GM21737 (cell line): ENCODE measurements at regions not wholly inside any gene's neighbourhood (a gene's known extent, or its start where the extent isn't known, plus 50 kb on each side); places are given as distances from the start of the nearest gene placed in this dataset.
"Not testable (repeated sequence)": the region's sequence is repeated elsewhere in the genome, so short reads cannot be mapped to it uniquely, and the experiment has no call there.

ENCODE experiments used
- ATAC-seq: cut with Tn5 transposase; IDR thresholded peaks from one replicate; pipeline ENCODE4 v1.9.1; 2021; ENCODE audit warnings: mild to moderate bottlenecking, moderate library complexity; ENCODE audit not compliant: unreplicated experiment

GRCh38 chr1:194776657-194777056 is 1590.2 kb upstream of the B3GALT2 start:
- no peak for ATAC-seq

- ATAC-seq, result no peak
Measured at GRCh38 chr1:194774535-194774934, 1588.1 kb upstream of the B3GALT2 start.

- ATAC-seq, result no peak
Measured at GRCh38 chr1:194755241-194755994, 1569.0 kb upstream of the B3GALT2 start.

DNA sequence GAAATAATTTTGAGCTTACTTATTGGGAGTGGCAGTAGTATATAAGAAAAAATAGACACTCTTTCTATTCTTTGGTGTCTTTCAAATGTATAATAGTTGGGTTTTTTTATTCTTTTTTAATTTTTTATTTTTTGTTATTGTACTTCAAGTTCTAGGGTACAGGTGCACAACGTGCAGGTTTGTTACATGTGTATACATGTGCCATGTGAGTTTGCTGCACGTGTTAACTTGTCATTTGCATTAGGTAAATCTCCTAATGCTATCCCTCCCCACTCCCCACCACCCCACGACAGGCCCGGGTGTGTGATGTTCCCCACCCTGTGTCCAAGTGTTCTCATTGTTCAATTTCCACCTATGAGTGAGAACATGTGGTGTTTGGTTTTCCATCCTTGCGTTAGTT is 1552.4 kb upstream of the B3GALT2 start:
- ATAC-seq, result not testable (repeated sequence)

DNA sequence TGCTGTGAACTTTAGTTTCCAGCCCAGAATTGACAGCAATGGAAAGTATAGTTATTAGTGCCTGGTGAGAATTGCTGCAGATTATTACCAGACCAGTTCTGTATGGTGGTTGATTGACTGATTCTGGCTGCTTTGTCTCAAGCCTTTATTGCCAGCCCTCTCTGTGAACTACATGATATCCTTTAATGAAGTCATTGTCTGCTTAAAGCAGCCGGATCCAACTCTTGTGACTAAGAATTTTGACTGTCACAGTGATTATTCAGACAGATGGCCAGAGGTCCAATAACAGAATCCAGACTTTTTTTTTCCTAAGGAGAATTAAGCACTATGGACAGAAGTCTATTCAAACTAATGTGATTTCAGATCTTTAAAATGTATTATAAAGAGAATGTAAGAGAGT is 1548.6 kb upstream of the B3GALT2 start:
- no peak for ATAC-seq

GRCh38 chr1:194731025-194731424 is 1544.6 kb upstream of the B3GALT2 start:
- no peak for ATAC-seq

GRCh38 chr1:194730304-194730703 is 1543.9 kb upstream of the B3GALT2 start:
- ATAC-seq, result no peak

DNA sequence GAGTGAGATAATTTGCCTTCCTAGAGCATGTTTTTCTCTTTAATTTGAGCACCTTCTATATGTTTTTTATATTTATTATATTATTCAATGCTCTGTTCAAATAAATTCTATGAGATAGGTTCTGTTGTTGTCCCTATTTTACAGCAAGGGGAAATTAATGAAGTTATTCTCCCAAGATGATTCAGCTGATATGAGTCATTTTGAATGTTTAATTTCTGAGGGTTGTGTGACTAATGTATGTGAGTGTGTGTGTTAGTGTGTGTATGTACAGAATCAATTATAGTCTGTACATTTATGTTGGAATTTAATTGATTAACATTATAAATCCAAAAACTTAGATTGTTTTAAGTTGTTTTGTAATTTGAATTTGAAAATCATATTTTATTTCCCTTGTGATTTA is 1536.7 kb upstream of the B3GALT2 start:
- no peak for ATAC-seq

- no peak for ATAC-seq
Measured at GRCh38 chr1:194717941-194718340, 1531.5 kb upstream of the B3GALT2 start.

DNA sequence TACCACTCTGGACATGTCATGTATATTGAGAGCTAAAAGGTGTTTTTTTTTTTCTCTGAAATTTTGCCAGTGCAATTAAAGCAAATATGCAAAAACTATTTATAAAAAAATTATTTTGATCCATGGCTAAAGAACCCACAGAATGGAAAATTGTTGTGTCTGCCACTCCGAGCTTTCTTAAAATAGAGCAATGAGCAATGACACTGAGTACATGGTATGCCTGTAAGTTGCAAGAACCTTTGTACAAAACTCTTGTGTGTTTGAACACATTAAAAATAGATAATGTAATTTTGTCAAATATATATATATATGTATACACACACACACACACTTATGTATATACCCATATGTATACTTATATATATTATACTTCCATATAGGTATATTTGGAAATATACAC is 1530.9 kb upstream of the B3GALT2 start:
- no peak for ATAC-seq

DNA sequence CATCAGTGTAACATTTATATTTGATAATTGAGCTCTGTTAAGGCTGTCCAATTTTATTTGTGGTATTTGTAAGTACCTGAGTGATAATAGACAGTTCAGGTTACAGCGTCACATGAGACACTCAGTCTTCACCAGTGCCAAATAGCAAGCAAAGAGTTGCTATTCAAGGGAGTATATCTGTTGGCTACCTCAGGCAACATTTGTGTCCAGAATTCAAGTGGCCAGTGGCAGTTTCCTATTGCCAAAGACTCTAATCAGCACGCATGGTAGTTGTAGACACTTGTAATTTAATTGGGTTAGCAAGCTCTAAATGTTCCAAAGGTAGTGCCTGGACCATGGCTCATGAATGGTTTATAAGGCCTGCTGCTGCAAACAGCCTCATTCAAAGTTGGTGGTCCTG is 1524.3 kb upstream of the B3GALT2 start:
- no peak for ATAC-seq

DNA sequence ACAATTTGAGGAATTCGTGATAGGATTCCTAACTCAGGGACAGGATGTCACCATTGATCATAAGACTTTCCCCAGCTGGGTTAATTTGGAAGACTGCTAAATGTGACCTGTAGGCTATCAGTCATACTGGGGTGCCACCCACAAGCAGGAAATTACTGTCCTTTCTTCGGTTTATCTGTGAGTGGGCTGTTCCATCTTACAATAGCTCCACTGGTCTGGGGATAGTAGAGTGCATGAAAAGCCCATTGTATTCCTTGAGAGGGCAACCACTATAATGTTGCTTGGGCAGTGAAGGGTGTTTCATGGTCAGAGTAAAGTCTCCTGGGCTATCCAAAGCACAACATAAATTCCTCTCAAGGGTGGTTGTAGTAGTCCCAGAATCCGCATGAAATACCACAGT is 1523.0 kb upstream of the B3GALT2 start:
- no peak for ATAC-seq

- no peak for ATAC-seq
Measured at GRCh38 chr1:194707074-194707473, 1520.7 kb upstream of the B3GALT2 start.

DNA sequence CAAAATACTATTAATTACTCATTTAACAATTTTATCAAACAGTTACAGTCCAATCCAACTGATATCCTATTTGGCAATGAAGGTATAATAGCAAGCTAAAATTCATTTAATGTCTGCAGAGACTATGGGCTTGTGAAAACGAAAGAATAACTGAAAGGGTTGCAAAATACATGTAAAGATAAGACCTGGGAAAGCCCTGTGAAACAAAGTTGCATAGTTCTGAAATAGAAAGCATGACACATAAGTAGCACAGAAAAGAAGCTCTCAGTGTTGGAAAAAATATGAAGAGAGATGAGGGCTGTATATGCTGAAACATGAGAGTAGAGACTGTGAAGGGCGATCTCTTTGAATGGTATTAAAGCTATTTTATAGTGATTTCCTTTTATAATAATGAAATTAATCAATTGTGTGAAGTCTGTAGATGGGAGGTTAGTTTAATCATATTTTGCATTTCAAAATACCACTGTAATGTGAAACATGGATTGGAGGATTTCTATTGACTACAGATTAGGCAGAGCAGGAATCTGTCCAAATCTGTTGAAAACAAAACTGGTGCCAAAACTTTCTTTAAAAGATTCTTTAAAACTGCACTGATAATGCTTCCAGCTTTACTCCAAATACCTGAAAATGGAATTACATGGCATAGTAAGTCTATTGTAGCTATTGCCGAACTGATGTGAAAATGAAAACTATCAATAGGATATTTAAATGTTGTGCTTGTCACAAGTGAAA is 1518.9 kb upstream of the B3GALT2 start:
- no peak for ATAC-seq

- no peak for ATAC-seq
Measured at GRCh38 chr1:194698908-194699318, 1512.5 kb upstream of the B3GALT2 start.

GRCh38 chr1:194693244-194693643 is 1506.8 kb upstream of the B3GALT2 start:
- no peak for ATAC-seq

DNA sequence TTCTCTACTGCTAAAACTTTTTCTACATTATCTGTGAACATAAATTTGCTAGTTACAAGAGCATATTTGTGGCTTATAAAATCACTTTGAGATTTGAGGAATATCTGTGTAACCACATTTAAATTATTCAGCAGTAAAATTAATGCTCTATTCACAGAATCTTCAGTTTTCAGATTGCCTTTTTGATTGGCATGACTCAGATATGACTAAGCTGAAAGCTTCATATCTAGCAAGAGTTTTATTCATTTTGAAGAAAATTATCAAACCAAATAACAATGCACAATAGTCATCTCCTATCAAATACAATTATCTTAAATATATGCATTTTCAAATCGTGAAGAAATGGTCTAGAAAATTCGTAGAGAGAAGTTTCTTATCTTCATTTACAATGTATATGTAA is 1498.2 kb upstream of the B3GALT2 start:
- ATAC-seq, result no peak

DNA sequence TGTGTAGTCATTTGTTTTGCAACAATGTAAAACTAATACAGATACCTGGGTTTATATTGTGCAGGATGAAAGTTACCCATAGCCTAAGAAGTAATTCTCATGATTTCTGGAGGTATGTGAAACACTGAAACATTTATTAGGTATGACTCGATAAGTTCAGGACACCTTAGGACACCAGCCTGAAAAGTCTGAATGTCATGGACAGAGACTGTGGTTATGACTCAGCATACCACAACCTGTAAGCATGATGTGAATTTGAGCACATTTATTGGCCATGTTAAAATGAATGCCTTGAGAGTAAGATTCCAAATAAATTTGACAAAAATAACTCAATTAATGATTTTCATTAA is 1471.7 kb upstream of the B3GALT2 start:
- ATAC-seq, result no peak

- ATAC-seq, result no peak
Measured at GRCh38 chr1:194654956-194655355, 1468.5 kb upstream of the B3GALT2 start.

DNA sequence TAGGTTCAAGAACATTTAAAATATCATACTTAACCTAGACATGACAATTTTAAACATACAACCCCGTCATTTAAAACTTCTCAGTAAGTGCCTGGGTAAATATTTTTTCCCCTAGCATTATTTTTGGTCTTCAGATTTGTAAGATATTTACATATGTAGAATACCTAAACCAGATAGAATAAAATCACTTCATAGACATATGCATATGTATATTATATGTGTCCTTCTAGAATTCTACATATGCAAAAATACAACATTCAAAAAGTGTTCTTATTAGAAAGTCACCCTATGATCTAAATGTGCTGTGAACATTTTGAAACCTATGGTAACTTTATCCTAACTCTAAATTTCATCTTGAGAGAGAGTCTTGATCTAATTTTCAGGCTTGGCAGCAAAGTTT is 1467.0 kb upstream of the B3GALT2 start:
- ATAC-seq, result no peak

DNA sequence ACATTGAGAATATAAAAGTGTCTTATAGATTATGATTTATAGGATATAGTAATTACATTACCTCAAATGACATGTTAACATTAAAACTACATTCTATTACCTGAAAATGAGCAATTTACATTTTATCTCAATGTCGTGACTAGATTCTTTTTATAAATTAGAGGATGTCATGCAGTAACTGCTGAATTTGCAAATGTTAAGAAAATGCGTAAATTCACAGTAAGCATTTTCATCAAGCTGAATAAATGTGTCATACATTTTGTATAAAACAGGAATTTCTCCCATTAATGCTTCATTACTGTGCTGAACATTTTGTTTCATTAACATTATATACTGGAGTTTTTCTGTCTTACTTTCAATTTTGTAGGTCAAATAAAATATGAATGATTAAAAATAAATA is 1460.7 kb upstream of the B3GALT2 start:
- ATAC-seq, result no peak

DNA sequence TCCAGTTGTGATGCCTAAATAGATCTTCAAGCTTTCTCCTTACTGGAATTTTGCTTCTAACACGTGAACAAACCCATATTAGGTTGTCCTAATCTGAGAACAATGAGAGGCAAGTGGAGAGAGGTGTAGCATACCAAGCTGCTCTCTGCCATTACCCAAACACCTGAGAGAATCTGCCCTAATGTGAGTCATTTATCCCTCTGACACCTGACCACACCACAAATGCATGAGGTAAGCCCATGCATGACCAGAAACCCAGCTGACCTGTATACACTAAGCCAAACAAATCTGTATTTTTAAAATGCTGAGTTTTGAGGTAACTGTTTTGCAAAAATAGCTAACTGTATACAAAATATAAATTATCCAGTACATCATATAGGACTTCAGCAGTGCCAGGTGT is 1458.1 kb upstream of the B3GALT2 start:
- ATAC-seq, result no peak

GRCh38 chr1:194640322-194640721 is 1453.9 kb upstream of the B3GALT2 start:
- ATAC-seq, result no peak
